ENCODE measurements at regions not wholly inside any gene's neighbourhood (a gene's known extent, or its start where the extent isn't known, plus 50 kb on each side); places are given as distances from the start of the nearest gene placed in this dataset.

- no peak for TF ChIP-seq CTCF (optimal IDR thresholded peaks at IDR 0.05 in 1 of 3, IDR thresholded peaks at IDR 0.05 in 1 of 3, conservative IDR thresholded peaks at IDR 0.05 in 1 of 3; ENCODE audit: extremely low read depth in 1 of 3, insufficient read depth in 2 of 3, low read length in 3 of 3)
- TF ChIP-seq EZH2 (IDR thresholded peaks at IDR 0.05; ENCODE audit: low read length), result no peak
- Histone ChIP-seq H3K27ac (ENCODE audit: control insufficient read depth, insufficient read depth, low read length) (no peak overlapping the region), H3K4me3 (ENCODE audit: control insufficient read depth in 2 of 3, extremely low read depth in 1 of 3, insufficient read depth in 2 of 3, low read depth in 1 of 3, low read length in 3 of 3) (no peak overlapping the region), H3K79me2 (ENCODE audit: control insufficient read depth, insufficient read depth, low read length) (no peaks in the 10 kb centered on the region), H3K4me2 (ENCODE audit: control insufficient read depth, extremely low read depth, insufficient read depth, low read depth, low read length) (no peak overlapping the region), H4K20me1 (ENCODE audit: control insufficient read depth, extremely low read depth, insufficient read depth, low read length) (no peaks in the 10 kb centered on the region), H3K9me3 (ENCODE audit: control insufficient read depth, low read depth, low read length) (no peaks in the 10 kb centered on the region), H3K9ac (ENCODE audit: control insufficient read depth, extremely low read depth, insufficient read depth, low read length) (no peak overlapping the region), H3K9me1 (ENCODE audit: control insufficient read depth, extremely low read depth, insufficient read depth, low read length) (no peaks in the 10 kb centered on the region), H3K36me3 (ENCODE audit: control insufficient read depth in 2 of 2, extremely low read depth in 1 of 2, insufficient read depth in 2 of 2, low read length in 2 of 2) (no peaks in the 10 kb centered on the region), H2AFZ (ENCODE audit: control insufficient read depth, low read length) (no peak overlapping the region), H3K4me1 (ENCODE audit: control insufficient read depth, extremely low read depth, insufficient read depth, low read length) (no peaks in the 10 kb centered on the region), H3K27me3 (ENCODE audit: control insufficient read depth, extremely low read depth, insufficient read depth, low read length) (no peaks in the 10 kb centered on the region)
- FAIRE-seq (no peak), DNase-seq (ENCODE audit: low read depth, low spot score) (no peak)
- dilution Hi-C loops (cut with MboI; ENCODE audit: extremely low pct_ligation_motif_present, low sequenced_read_pairs), result no loop called here
These were observed 431.9 kb upstream of the RGS17 start for GRCh38 chr6:153563001-153563400.

DNA sequence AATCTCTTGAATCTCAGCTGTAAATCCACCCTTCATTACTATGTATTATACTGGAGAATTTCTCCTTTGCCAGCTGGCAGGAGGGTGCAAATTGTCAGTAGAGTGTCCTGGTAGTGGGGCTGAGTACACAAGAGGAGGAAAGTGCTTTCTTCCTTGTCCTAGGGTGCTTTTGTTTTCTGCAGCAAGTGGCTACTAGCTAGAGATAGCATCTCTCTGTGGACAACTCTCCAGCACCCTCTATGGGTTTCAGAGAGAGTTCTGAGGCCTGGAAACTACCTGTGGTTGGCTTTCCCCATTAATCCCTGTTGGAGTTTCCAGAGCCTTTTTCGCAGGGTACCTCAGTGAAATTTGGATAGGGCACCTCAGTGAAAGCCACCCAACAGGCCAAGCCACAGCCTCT lies 422.5 kb upstream of the RGS17 start:
- Histone ChIP-seq H3K9me1 (ENCODE audit: control insufficient read depth, extremely low read depth, insufficient read depth, low read length) (no peaks in the 10 kb centered on the region), H3K36me3 (ENCODE audit: control insufficient read depth in 2 of 2, extremely low read depth in 1 of 2, insufficient read depth in 2 of 2, low read length in 2 of 2) (no peaks in the 10 kb centered on the region), H4K20me1 (ENCODE audit: control insufficient read depth, extremely low read depth, insufficient read depth, low read length) (no peaks in the 10 kb centered on the region), H3K4me1 (ENCODE audit: control insufficient read depth, extremely low read depth, insufficient read depth, low read length) (no peaks in the 10 kb centered on the region), H3K4me3 (ENCODE audit: control insufficient read depth in 2 of 3, extremely low read depth in 1 of 3, insufficient read depth in 2 of 3, low read depth in 1 of 3, low read length in 3 of 3) (no peak overlapping the region), H3K9ac (ENCODE audit: control insufficient read depth, extremely low read depth, insufficient read depth, low read length) (no peak overlapping the region), H3K27ac (ENCODE audit: control insufficient read depth, insufficient read depth, low read length) (no peak overlapping the region), H3K79me2 (ENCODE audit: control insufficient read depth, insufficient read depth, low read length) (no peaks in the 10 kb centered on the region), H2AFZ (ENCODE audit: control insufficient read depth, low read length) (no peak overlapping the region), H3K4me2 (ENCODE audit: control insufficient read depth, extremely low read depth, insufficient read depth, low read depth, low read length) (no peak overlapping the region), H3K9me3 (ENCODE audit: control insufficient read depth, low read depth, low read length) (no peaks in the 10 kb centered on the region), H3K27me3 (ENCODE audit: control insufficient read depth, extremely low read depth, insufficient read depth, low read length) (no peaks in the 10 kb centered on the region)
- FAIRE-seq (no peak), DNase-seq (ENCODE audit: low read depth, low spot score) (no peak)
- no peak for TF ChIP-seq EZH2 (IDR thresholded peaks at IDR 0.05; ENCODE audit: low read length)
- TF ChIP-seq CTCF (optimal IDR thresholded peaks at IDR 0.05 in 1 of 3, IDR thresholded peaks at IDR 0.05 in 1 of 3, conservative IDR thresholded peaks at IDR 0.05 in 1 of 3; ENCODE audit: extremely low read depth in 1 of 3, insufficient read depth in 2 of 3, low read length in 3 of 3), result peak in 1 of 3 experiments; percentile 55
- dilution Hi-C loops (cut with MboI; ENCODE audit: extremely low pct_ligation_motif_present, low sequenced_read_pairs), result no loop called here

Measured in keratinocyte (primary cell).